Middle frontal gyrus (tissue), 1 donor: ENCODE measurements at regions not wholly inside any gene's neighbourhood (a gene's known extent, or its start where the extent isn't known, plus 50 kb on each side); places are given as distances from the start of the nearest gene placed in this dataset.
"Not testable (repeated sequence)": the region's sequence is repeated elsewhere in the genome, so short reads cannot be mapped to it uniquely, and the experiment has no call there.

Experiments used
- DNase-seq: peaks from one replicate; pipeline ENCODE4 v3.0.0-alpha.2; 2015; ENCODE audit warnings: low spot score; ENCODE audit errors: extremely low spot score

DNA sequence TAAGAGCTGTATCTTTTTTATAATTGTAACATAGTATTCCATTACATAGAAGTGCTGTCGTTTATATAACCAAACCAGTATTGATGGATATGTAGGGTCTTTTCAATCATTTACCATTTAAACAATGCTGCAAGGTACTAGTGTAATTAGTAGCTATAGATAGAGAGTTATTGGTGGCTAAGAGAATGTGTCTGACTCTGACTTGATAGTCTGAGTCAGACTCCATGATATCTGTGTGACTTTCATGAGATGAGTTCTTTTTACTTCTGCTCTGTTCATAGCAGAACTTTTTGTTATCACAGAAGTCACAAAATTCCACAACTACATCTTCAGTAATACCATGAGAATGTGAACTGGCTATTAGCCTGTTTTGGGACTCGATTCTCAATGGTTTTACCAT is 150.6 kb downstream of the FHIP1A start:
- no peak for DNase-seq

DNA sequence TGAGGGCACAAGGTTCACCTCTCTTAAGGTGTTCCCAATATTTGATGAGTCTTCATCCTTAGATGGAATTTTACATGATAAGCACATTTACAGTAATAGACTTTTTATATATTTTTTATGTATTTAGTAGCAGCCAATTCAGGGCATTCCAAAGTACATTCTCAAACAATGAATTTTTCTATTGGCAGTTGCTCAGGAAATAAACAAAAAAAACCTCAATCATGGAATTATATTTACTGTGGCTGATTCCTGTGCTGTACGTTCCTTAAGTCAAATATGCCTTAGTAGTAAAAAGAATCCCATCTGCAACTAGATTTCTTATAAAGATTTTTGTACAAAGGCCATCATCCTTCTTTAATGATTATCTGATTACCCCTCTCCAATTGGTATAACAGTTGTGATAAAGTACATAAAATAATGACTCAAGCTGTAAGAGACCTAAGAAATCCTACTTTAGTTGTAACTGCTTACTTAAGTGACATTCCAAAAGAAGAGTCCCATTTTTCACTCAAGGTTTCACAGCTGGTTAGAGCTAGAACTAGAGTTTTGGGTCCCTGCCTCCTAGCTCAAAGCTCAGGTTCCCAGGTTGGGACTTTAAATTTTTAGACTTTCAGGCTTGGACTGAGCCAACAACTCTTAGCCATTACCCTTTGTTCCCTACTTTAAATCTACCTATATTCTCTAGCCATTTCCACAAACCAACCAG is 152.7 kb downstream of the FHIP1A start:
- no peak for DNase-seq

DNA sequence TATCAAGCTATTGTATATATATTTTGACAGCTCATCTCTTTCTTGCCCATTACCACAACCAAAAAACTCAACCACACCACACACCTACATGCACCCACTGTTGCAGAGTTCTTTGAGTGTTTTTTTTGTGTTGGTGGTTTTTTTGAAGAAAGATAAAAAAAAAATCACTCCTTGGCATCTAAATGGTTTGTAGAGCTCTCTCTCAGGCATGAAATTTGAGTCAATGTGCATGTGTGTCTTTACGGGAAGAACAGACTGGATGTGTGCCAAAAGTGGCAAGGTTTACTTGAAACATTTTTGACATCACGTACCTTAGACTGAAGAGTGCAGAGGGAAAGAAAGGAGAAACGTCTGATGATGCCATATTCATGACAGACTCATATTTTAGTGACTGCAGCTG is 154.2 kb downstream of the FHIP1A start:
- DNase-seq, result no peak

DNA sequence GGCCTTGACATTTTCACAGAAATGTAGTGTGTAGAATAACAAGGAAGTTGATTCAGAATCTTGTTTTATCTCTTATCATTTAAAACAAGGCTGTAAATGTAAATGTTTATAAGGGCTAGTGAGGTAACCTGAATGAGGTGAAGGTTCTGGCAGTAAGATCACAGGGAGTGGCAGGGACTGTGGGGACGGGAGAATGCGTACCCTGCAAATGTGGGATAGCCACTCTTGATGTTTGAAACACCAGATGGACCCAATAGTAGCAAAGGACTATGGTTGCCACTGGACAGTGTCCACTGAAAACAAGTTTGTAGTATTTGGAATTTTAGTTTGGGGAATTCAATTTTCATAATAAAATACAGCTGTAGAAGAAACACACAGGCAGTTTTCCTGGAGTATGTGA is 155.3 kb downstream of the FHIP1A start:
- DNase-seq, result no peak

DNA sequence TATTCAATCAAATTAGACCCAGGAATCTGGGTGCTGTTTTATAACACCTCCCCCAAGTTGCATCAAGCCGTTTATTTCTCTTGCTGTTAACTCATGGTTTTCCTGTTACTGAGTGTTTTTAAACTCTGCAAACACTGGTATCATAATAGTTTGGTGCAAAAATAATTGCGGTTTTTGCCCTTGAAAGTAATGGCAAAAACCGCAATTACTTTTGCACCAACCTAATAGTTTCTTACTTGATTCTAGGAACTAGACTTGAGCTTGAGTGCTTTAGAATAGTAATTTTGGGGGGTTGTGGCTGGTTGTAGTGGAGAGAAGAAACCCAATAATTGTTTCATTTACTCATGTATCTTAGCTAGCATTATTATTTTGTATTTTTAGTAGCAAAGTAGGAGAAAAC is 156.6 kb downstream of the FHIP1A start:
- no peak for DNase-seq

DNA sequence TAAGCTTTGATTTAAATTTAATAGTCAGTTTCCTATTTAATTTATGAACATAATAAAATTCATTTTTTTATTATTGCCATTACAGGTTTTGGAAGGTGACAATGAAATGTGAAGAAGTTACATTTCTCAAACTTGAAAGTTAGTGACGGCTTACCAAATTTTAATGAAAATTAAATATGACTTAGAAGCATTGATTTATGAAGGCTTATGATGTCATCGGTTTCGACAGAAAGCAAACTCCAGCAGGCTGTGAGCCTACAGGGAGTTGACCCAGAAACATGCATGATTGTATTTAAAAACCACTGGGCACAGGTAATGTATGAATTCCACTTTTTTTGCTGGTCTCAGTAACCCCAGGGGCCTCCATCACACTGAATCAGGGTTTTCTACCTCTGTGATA is 157.1 kb downstream of the FHIP1A start:
- no peak for DNase-seq

DNA sequence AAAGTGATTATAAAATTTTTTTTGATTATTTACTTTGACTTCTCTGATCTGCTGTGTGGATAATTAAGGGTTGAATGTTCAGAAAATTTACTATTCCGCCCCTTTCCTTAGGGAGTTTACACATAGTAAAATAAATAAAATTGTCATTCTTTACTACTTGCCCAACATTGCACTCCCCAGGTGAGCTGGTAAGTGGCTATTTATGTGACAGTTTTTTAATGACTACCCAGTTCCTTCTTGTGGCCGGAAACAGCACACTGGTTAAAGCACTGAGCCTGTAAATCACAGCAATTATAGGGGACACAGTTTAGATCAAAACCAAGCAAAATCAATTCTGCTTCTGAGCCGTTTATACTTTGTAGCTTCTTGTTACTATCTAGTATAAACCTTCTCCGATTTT is 158.1 kb downstream of the FHIP1A start:
- no peak for DNase-seq

DNA sequence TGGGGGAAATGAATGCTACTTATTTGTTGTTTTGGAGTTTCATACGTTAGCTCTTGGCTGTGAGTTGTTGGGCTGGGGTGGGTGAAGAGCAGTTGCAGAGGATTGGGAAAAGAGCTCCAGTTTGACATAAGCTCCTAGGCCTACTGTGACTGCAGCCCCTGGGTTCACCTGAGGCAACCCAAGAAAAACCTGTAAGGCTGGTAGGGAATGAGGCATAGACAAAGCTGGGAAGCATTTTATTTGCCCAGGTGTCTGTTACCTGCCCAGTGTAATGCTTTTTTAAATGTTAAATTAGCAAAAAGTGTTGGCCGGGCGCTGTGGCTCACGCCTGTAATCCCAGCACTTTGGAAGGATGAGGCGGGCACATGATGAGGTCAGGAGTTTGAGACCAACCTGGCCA is 160.0 kb downstream of the FHIP1A start:
- DNase-seq, result no peak

DNA sequence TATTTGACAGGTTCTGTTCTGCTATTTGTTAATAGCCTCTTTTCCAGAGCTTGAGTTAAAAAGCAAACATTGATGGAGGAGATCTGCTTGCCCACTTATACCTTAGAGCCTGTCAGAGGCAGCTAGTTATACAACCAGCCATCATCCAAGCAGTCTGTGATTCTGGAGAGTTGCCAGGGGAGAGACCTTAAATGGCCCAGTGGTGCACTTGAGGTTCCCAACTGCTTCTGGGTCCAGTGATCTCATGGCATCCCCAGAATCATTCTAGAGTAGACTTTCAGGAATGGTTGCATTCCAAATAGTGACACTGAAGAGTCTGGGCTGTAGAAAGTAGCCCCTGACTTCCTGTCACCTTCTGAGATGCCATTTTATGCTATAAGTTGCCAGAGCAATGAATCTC is 160.7 kb downstream of the FHIP1A start:
- DNase-seq, result no peak

DNA sequence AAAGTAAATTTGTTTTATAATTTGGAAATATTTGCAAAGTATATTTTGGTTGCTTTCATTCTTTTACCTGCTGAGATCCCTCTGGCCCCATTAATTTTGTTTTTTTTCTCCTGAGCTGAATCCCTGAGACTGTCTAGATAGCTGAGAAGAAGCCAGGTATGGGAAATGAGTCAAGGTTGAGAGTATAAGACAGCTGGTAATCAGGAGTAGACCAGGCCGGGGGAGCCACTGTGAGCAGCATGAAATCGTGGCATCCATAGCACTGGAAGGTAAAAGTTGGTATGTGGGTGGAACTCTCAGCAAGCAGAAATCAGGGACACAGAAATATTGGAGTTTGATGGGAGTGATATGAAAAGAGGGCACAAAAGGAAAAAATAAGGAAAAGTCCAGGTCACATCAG is 164.5 kb downstream of the FHIP1A start:
- DNase-seq, result no peak

DNA sequence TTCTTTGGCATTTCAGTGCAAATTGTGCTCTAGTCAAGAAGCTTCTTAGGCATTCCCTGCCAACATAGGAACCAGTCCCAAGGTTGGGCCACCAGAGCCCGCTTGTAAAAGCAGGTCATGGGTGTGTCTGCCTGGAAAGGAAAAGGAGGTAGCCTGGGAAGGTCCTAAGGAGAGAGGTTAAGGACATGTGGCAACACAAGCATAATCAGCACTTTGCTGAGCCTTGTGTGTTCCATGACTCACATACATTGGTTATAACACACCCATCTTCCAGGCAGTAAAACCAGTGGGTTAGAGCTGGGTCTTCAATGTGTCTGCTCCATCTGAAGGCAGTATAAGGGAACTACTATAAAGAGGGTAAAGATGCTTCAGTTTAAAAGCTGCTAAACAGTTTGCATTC is 165.0 kb downstream of the FHIP1A start:
- no peak for DNase-seq

DNA sequence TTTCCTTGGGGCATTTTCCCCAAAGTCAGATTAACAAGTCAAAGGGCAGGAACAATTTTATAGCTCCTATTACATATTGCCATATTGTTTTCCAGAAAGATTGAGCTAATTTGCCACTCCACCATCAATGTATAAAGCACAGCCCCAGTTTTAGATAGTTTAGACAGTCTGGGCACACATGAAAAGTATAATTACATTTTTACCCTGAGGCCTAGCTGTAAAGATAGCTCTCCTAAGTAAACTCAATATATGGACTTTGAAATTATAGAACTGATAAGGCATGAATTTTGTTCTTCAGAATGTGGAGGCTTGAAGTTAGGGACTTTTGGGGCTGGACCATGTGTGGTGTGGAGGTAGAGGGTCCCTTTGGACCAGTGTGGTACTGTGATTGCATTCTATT is 166.0 kb downstream of the FHIP1A start:
- DNase-seq, result no peak

DNA sequence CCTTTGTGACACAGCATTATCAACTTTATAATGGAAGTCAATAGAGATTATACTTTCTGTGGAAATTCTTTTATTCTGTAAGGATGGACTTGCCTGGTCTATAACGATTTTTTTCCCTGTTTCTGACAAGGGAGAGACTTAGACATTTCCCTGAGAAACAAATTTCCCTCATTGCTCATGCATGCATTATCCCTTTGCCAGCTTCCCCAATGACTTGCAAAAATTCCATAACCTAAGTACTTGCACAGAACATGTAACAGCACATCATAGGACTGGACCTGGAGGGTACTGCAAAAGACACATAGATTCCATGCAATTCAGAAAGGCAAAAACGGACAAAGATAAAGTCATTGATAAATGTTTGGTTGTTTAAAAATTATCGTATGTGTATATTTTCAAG is 166.7 kb downstream of the FHIP1A start:
- no peak for DNase-seq

DNA sequence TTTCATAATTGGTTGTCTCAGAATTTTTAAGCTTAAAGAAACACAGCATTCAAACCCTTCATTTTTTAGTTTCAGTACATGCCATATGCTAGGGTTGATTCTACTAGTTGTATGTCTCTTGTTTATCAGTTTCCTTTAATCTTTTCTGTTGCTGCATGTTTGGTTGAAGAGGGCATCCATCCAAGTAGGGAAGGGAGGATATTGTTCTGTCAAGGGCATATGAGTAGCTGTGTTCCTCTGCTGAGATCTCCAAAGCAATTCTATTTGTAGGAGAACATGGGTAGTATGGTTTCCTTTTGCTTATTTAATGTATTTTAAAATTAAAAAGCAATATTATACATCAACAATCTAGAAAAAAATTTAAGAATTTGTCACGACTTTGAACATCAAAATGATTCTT is 167.7 kb downstream of the FHIP1A start:
- no peak for DNase-seq

DNA sequence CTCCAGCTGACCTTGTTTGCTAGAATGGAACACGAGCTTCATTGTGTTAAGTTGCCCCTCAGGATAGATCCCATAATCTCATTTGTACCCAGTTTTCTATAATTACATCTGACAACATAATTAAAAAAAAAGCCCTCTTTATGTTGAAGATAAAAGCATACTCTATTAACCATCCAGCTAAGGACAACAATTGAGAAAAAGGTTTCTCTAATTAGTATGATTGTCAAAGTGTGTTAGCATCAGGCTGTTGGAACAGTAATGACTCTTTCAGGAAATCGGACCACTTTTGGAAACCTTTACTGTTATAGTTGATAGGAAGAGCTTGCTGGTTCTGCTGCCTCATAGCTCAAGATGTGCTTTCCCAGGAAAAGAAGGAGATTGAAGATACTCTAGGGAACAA is 172.6 kb downstream of the FHIP1A start:
- DNase-seq, result no peak

DNA sequence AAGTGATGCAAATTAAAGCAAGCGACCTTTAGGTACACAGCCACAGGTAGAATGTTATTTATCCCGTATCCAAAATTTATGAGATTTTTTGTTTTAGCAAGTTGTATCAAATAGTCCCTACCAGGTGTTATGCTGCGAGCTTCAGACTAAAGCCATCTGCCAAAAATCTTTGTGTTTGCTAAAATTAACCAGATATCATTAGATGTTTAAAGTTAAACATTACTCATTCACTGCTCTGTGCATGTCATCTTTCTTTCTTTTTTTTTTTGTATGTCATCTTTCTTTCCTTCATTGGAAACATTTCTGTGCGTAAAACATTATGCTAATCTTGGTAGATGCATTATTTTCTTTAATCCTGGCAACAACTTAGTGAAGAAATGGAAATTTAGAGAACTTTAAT is 173.1 kb downstream of the FHIP1A start:
- no peak for DNase-seq

DNA sequence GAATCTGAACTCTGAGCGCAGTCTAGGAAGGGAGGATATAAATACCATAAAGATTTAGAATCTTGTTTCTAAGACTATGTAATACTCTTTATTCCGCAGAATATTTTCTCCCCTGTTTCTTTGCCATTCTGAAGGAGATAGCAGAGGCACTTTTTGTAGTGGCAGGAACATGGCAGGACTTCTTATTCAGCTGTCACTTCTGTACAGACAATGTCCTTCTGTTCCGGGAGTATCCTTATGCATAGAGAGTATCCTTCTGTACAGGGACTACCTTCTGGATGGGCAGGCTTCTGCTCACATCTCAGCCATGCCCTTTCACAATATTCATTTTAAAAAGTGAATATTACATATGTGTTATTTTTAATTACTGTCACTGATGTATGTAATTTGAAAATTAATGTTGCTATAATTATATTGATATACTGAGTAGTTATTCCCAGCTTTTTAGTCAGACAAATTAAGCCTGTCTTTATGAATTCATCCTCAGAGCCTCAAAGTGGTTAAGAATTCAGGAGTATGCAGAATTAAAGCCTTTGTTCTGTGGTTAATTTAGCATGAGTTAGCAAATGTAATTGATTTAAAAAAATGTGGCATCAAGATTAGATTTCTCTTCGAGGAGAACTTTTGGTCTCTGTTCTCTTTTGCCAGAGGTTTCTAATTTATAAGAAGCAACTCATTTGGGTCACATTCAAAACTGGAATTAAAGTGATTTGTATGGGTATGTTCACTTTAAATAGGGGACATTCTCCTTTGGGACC is 174.4 kb downstream of the FHIP1A start:
- DNase-seq, result no peak

DNA sequence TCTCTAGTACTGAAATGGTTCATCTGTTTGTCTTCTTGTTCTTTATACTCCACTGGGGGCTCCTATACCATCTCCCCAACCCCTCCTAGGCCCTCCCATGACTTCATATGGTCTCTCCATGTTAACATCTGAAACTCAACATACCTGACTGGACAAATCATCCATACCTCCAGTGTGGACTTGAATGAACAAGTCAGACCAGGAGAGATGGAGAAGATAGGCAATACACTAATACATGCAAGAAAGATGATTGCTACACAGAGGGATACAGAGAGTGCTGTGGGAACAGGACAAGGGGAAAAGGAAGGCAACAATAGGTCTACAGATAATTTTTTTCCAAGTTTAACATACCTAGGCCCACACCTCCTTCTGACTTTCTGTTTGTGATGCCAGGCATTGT is 175.1 kb downstream of the FHIP1A start:
- no peak for DNase-seq

DNA sequence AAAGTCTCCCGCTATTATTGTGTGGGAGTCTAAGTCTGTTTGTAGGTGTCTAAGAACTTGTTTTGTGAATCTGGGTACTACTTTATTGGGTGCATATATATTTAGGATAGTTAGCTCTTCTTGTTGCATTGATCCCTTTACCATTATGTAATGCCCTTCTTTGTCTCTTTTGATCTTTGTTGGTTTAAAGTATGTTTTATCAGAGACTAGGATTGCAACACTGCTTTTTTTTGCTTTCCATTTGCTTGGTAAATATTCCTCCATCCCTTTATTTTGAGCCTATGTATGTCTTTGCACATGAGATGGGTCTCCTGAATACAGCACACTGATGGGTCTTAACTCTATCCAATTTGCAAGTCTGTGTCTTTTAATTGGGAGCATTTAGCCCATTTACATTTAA is 165.2 kb downstream of the GATB start:
- not testable (repeated sequence) for DNase-seq

DNA sequence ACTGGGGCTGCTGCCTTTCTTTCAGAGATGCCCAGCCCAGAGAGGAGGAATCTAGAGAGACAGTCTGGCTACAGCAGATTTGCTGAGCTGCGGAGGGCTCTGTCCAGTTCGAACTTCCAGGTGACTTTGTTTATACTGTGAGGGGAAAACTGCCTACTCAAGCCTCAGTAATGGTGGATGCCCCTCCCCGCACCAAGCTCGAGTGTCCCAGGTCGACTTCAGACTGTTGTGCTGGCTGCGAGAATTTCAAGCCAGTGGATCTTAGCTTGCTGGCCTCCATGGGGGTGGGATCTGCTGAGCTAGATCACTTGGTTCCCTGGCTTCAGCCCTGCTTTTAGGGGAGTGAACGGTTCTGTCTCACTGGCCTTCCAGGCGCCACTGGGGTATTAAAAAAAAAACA is 163.1 kb downstream of the GATB start:
- DNase-seq, result not testable (repeated sequence)

DNA sequence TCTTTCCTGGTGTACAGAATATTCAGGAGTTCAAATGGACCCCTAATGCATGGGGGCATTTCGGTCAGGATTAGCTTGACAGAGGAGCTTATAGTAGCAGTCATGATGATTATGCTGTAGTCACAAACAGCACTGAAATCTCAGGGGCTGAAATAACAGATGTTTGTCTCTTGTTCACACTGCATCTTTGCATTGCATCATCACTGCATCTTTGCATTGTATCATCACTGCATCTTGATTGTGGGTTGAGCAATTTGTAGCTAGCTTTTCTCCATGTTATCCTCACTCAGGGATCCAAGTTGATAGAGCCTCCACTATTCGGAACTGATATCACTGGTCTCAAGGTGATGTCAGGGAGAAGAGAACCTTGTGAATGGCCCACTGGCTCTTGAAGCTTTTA is 160.9 kb downstream of the GATB start:
- DNase-seq, result no peak

DNA sequence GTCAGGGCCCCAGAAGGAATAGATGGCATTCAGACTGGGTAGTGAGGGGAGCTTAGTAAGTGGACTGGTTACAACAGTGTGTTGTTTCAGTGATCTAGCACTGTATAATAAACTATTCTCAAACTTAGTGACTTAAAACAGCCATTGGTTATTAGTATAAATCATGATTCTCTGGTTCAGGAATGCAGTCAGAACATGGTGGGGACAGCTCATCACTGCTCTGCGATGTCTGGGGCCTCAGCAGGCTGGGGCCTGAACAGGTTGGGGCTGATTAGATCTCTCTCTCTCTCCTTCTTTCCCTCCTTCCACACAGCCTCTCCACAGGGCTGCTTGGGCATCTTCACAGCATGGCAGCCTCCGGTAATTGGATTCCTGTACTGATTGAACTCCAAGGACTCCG is 160.4 kb downstream of the GATB start:
- no peak for DNase-seq

DNA sequence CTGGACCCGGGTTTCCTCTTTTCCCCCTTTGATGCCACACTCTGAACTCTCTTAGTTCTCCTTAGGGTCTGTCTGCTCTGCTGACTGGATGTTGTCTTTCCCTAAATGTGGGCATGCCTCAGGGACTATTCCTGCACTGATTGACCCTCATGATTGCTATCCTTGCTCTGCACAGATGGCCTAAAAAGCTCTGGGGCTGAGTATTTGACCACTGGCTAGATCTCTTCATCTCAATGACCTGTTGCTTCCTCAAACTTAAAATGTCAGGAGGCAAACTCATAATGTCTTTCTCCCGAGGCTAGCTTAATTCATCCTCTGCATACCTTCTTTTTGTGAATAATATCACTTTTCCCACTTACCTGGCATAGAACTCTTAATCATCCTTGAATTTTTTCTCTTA is 157.4 kb downstream of the GATB start:
- no peak for DNase-seq
